OCI-LY1 (cell line): ENCODE measurements at regions not wholly inside any gene's neighbourhood (a gene's known extent, or its start where the extent isn't known, plus 50 kb on each side); places are given as distances from the start of the nearest gene placed in this dataset.

Experiments used
- H2AFZ ChIP-seq: fragments of 200-600 bp; sonication (generic), shearing (Covaris generic); 2 replicates; pipeline ENCODE4 v1.6.0; 2014; ENCODE audit warnings: antibody characterized with exemption, mild to moderate bottlenecking, low read length
- H3F3A ChIP-seq: fragments of 200-600 bp; sonication (generic), shearing (Covaris generic); 2 replicates; pipeline ENCODE4 v1.6.0; 2014; ENCODE audit warnings: mild to moderate bottlenecking, antibody characterized with exemption, low read length, moderate library complexity; ENCODE audit not compliant: insufficient read depth
- H3K27ac ChIP-seq: fragments of 200-600 bp; sonication (generic); 2 replicates; pipeline ENCODE4 v1.5.1; 2014; ENCODE audit warnings: low read length, mixed run types, mild to moderate bottlenecking, low read depth; ENCODE audit not compliant: poor library complexity, severe bottlenecking
- H3K27me3 ChIP-seq: fragments of 200-600 bp; sonication (generic); 2 replicates; pipeline ENCODE4 v1.6.0; 2014; ENCODE audit warnings: antibody characterized with exemption, mild to moderate bottlenecking, low read length, moderate library complexity; ENCODE audit not compliant: insufficient read depth
- H3K36me3 ChIP-seq: fragments of 200-600 bp; sonication (generic); 2 replicates; pipeline ENCODE4 v1.6.1; 2014; ENCODE audit warnings: mild to moderate bottlenecking, antibody characterized with exemption, low read length, moderate library complexity, mixed read lengths; ENCODE audit not compliant: insufficient read depth
- H3K4me1 ChIP-seq: fragments of 200-600 bp; sonication (generic); 2 replicates; pipeline ENCODE4 v1.5.1; 2014; ENCODE audit warnings: mild to moderate bottlenecking, low read length, moderate library complexity; ENCODE audit not compliant: insufficient read depth, severe bottlenecking
- H3K4me2 ChIP-seq: fragments of 200-600 bp; sonication (generic), shearing (Covaris generic); 2 replicates; pipeline ENCODE4 v1.6.1; 2014; ENCODE audit warnings: low read length
- H3K4me3 ChIP-seq: fragments of 200-600 bp; sonication (generic); 2 replicates; pipeline ENCODE4 v1.5.1; 2014; ENCODE audit warnings: low read length, low read depth, mild to moderate bottlenecking, mixed read lengths; ENCODE audit not compliant: poor library complexity, severe bottlenecking
- H3K79me2 ChIP-seq: fragments of 200-600 bp; shearing (Covaris generic); 2 replicates; pipeline ENCODE4 v1.6.1; 2016; ENCODE audit warnings: mixed run types, low read length, mixed read lengths; ENCODE audit not compliant: insufficient read depth
- H3K9ac ChIP-seq: fragments of 200-600 bp; sonication (generic), shearing (Covaris generic); 2 replicates; pipeline ENCODE4 v1.6.1; 2014; ENCODE audit warnings: mild to moderate bottlenecking, low read length, mixed read lengths
- H3K9me2 ChIP-seq: fragments of 200-600 bp; sonication (generic), shearing (Covaris generic); 2 replicates; pipeline ENCODE4 v1.6.1; 2014; ENCODE audit warnings: low read depth, mild to moderate bottlenecking, low read length, mixed read lengths
- H3K9me3 ChIP-seq: fragments of 200-600 bp; shearing (Covaris generic); 2 replicates; pipeline ENCODE4 v1.6.1; 2014; ENCODE audit warnings: low read length, mixed read lengths
- H4K20me1 ChIP-seq: fragments of 200-600 bp; sonication (generic), shearing (Covaris generic); 2 replicates; pipeline ENCODE4 v1.6.0; 2016; ENCODE audit warnings: mild to moderate bottlenecking, low read length; ENCODE audit not compliant: insufficient read depth
- CTCF ChIP-seq: fragments of 200-600 bp; sonication (generic), shearing (Covaris generic); IDR thresholded peaks from 2 replicates; pipeline ENCODE4 v1.5.1; 2017; ENCODE audit warnings: mild to moderate bottlenecking, antibody characterized with exemption, low read length, moderate library complexity, mixed read lengths
- EZH2 ChIP-seq: fragments of 200-600 bp; sonication (generic), shearing (Covaris generic); IDR thresholded peaks from 2 replicates; pipeline ENCODE4 v1.8.0; 2017; ENCODE audit warnings: borderline replicate concordance, mixed run types, mild to moderate bottlenecking, antibody characterized with exemption, low read length, moderate library complexity, mixed read lengths

GRCh38 chr18:29181151-29181901, 1004.4 kb upstream of the CDH2 start:
- H3K4me2 ChIP-seq = no peak overlapping the region

GRCh38 chr18:29176681-29177080, 999.8 kb upstream of the CDH2 start:
- TF ChIP-seq CTCF (no peak), EZH2 (no peak)
- Histone ChIP-seq H3K4me3 (no peak overlapping the region), H3F3A (no peaks in the 10 kb centered on the region), H3K9me2 (no peaks in the 10 kb centered on the region), H3K79me2 (no peaks in the 10 kb centered on the region), H3K4me1 (no peaks in the 10 kb centered on the region), H3K4me2 (no peak overlapping the region), H3K27me3 (no peaks in the 10 kb centered on the region), H3K9me3 (no peaks in the 10 kb centered on the region), H3K9ac (no peak overlapping the region), H4K20me1 (no peaks in the 10 kb centered on the region), H3K27ac (no peak overlapping the region), H2AFZ (no peak overlapping the region), H3K36me3 (no peaks in the 10 kb centered on the region)

More at GRCh38 chr18:29181151-29181901, 1004.4 kb upstream of the CDH2 start:
- no peak for TF ChIP-seq EZH2
- TF ChIP-seq CTCF = no peak
- Histone ChIP-seq H3K36me3 (no peaks in the 10 kb centered on the region), H3K9me3 (no peaks in the 10 kb centered on the region), H3K27me3 (no peaks in the 10 kb centered on the region), H4K20me1 (no peaks in the 10 kb centered on the region), H2AFZ (no peak overlapping the region), H3F3A (no peaks in the 10 kb centered on the region), H3K9ac (no peak overlapping the region), H3K4me1 (no peaks in the 10 kb centered on the region), H3K79me2 (no peaks in the 10 kb centered on the region), H3K9me2 (no peaks in the 10 kb centered on the region), H3K4me3 (no peak overlapping the region), H3K27ac (no peak overlapping the region)

- Histone ChIP-seq H4K20me1 (no peaks in the 10 kb centered on the region), H3K9ac (no peak overlapping the region), H3K4me3 (no peak overlapping the region), H3K27me3 (no peaks in the 10 kb centered on the region), H3K4me2 (no peak overlapping the region), H3F3A (no peaks in the 10 kb centered on the region), H2AFZ (no peak overlapping the region), H3K4me1 (no peaks in the 10 kb centered on the region), H3K36me3 (no peaks in the 10 kb centered on the region), H3K79me2 (no peaks in the 10 kb centered on the region), H3K9me2 (no peaks in the 10 kb centered on the region), H3K27ac (no peak overlapping the region), H3K9me3 (no peaks in the 10 kb centered on the region)
- no peak for TF ChIP-seq CTCF
- TF ChIP-seq EZH2 = no peak
These were observed 998.0 kb upstream of the CDH2 start for GRCh38 chr18:29174891-29175290.
